ENCODE measurements at regions not wholly inside any gene's neighbourhood (a gene's known extent, or its start where the extent isn't known, plus 50 kb on each side); places are given as distances from the start of the nearest gene placed in this dataset.

DNA sequence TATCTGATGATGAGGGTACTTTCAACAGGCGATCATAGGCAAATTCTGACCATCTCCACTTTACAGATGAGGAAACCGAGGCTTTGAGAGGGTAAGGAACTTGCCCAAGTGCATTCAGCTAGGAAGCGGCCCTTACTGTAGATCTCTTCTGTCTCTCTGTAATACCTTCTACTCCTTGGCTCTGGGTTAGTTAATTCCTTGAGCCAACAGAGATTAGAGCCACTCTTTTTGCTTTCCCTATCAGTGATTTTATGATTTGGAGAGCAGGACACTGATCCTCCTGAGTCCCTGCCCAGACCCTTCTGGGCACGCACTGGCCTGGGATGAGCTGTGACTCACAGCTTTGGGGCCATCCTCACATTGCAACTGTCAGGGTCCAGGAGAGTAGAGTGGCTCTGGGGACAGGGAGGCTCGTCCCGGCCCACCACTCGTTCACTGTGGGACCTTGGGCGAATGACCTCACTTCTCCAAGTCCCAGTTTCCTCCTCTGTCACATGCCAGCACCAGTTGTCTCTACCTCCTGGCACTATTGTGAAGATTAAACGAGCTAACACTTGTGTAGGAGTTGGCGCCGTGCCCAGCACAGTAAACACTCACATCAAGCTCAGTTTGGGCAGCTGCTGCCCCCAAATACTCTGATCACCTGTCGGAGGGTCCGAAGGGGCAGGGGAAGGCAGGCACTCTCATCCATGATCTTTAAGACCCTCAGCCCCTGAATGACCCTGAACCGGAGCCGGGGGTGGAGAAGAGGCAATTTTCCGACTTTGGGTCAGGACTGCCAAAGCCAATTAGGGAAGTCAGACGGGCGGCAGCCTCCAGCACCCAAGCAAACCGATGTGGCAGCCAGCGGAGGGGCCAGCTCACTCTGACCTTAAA, 235.0 kb downstream of the MIAT start:
- no peak for DNase-seq (ENCODE audit: low read depth in 2 of 2)

DNA sequence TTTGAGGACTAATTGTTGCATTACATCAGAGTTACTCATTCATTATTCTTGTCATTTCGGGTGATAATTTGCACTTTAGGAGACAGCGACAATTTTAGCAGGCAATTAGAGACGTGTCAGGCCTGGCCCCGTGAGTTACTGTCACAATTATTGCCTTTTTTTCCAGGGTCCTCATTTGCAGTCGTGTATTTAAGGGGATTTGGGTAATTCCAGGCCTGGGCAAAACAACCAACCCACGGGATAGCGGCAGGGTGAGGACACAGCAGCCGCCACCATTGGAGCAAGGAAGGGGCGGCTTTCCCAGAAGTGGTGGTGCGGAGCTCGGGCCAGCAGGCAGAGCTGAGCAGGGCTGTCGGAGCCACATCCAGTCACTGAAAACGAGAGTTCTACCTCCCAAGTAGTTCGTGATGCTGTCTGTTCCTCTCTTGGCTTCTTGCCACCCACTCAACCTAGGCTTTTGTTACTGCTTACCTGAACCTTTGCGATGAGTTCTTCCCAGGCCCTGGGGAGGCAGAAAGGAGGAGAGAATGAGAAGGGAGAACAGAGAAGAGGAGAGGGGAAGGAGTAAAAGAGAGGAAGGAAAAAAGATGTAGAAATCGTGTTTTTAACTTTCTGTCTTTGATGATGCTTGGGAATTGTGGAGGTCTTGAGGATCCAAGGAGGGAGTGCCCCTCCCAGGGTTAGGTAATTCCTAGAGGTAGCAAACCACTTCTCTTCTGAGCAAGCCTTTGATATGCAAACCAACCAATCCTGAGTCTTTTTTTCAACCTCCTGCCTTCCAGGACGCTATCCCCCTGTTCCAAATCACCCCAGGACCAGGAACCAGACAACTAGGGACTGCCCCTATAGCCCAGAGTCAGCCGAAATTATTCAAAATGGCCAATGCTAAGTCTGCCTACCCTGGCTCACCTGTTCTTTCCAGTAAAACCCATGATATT, 236.1 kb downstream of the MIAT start:
- no peak for DNase-seq (ENCODE audit: low read depth in 2 of 2)

DNA sequence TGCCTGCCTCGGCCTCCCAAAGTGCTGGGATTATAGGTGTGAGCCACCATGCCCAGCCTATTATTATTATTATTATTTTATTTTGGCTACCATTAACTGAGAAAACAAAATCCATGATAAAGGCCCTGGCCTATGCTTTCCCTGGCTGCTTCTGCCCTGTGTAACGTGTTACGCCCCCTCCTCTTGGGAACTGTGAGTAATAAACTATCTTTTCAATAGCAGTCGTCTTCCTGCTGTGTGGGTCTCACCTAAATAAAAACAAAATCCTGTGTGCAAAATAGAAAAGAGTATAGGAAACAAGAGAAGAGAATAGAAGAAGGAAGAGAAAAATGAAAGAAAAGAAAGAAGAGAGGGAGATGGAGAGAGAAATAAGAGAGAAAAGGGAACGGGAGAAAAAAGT, 237.0 kb downstream of the MIAT start:
- DNase-seq (ENCODE audit: low read depth in 2 of 2): no peak

DNA sequence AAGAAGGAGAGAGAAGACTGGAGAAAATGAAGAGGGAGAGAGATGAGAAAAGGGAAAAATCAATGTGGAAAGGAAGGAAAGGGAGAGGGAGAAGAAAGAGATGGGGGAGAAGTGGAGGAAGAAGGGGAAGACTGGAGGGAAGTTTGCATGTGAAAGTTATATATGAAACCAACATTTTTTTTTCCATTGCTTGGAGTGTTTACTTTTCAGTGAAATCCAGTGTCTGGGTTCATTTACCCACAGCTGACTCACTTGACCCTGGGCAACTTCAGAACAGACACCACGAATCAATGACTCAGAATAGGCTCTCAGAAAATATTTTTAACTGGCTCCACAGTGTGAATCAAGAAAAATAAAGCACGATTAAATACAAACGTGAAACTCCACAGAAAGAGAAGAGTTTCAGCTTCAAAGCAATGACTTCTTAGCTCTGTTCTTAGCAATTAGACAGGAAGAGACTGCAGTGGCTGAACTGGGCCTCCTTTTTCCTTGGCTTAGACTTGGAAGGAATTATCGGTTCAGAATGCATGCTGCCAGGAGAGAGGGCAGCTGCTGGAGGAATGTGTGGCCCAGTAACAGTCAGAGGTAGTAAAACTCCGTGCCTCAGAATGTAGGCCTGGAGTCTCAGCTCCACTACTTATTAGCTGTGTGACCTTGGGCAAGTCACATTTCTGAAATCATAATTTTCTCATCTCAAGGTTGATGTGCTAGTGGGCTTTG, 237.5 kb downstream of the MIAT start:
- DNase-seq (ENCODE audit: low read depth in 2 of 2): no peak

DNA sequence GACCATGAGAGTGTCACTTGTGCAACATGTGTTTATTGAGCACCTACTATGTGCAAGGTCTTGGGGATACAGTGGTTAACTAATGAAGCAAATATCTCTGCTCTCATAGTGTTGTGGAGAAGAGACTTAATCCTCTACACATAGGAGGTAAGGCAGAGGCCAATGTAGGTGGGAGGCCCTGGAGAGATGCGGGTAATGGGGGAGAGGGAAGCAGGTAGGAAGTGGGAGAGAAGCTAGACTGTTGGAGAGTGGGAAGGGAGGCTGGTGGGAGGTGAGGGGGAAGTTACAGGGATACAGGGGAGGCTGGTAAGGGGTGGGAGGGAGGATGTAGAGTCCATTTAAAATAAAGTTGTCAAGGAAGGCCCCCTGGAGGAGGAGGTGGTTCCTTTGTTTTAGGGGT, 240.0 kb downstream of the MIAT start:
- DNase-seq (ENCODE audit: low read depth in 2 of 2): no peak

DNA sequence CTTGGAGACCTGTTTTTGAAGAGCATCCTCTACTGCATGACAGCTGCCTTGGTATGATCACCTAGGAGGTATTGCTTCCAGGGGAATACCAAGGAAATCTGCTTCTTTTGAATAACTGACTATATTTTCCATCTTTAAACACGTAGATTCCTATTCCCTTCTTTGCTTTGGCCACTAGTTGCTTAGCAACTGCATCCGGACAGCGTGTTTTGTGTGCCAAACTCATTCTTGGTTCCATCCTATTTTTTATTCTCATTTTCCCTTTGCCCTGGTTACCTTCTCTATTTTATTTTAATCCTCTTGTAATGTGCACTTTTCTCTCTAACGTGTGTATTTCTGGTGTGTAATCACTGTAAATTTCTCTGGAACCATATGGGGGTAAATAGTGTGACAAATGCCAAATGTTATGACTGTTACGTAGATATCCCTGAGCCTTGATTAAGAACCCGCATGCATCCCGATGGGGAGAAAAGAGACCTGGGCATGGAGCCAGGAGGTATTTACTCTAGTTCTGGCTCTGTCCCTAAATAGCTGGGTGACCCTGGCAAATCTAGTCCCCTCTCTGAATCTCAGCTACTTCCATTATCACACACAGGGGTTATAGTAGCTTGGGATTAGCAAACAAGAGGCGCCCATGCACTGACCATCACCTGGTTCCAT, 241.7 kb downstream of the MIAT start:
- DNase-seq (ENCODE audit: low read depth in 2 of 2): no peak

DNA sequence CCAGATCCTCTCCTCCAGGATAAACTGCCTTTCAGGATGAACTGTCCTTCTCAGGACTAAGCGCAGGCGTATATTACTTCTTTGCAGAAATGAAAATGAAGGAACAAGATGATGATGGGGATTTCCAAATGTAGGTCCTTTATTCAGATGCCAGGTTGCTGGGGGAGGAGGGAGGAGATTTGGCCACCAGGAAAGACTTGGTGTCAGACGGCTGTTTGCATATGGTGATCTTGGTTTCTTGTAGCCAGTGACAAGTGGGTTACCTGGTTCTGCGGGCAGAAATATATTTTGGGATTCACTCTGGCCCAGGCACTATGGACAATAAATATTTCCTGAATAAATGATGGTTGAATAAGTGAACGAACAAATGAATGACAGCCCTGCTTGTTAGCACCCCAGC, 243.4 kb downstream of the MIAT start:
- no peak for DNase-seq (ENCODE audit: low read depth in 2 of 2)

DNA sequence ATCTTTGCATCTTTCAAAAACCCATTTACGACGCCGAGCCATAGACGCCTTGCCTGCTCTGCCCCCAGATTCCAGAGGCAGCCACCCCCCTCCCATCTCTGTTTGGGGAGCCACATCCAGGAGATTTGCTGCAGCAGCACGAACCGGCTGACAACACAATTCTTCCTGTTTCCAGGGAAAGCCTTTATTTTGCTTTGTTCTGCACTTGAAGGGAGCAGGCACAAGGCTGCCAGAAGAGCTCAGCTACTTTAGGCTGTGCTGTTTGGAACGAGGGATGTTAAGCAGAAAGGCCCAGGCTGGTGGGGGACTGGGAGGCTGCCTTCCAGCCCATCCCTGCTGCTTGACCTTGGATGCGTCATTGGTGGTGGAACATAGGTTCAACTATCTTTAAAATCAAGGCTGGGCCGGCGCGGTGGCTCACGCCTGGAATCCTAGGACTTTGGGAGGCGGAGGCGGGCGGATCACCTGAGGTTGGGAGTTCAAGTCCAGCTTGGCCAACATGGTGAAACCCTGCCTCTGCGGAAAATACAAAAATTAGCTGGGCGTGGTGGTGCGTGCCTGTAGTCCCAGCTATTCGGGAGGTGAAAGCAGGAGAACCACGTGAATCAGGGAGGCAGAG, 243.9 kb downstream of the MIAT start:
- DNase-seq (ENCODE audit: low read depth in 2 of 2): no peak

DNA sequence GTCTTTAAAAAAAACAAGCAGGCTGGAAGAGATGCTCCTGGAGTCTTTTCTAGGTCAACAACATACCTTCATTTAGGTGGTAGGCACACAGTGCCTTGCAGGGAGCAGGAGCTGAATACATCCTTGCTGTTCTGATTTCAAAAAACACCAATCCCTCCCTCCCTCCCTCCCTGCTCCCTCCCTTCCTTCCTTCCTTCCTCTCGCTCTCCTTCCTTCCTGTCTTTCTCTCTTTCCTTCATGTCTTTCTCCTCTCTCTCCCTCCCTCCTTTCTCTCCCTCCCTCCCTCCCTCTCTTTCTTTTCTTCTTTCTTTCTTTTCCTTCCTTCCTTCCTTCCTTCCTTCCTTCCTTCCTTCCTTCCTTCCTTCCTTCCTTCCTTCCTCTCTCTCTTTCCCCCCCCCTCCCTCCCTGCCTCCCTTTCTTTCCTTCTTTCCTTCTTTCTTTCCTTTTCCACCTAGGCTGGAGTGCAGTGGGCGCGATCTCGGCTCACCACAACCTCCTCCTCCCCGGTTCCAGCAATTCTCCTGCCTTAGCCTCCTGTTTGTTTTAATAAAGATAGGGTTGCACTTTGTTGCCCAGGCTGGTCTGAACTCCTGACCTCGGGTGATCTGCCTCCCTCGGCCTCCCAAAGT, 245.1 kb downstream of the MIAT start:
- DNase-seq (ENCODE audit: low read depth in 2 of 2): no peak

DNA sequence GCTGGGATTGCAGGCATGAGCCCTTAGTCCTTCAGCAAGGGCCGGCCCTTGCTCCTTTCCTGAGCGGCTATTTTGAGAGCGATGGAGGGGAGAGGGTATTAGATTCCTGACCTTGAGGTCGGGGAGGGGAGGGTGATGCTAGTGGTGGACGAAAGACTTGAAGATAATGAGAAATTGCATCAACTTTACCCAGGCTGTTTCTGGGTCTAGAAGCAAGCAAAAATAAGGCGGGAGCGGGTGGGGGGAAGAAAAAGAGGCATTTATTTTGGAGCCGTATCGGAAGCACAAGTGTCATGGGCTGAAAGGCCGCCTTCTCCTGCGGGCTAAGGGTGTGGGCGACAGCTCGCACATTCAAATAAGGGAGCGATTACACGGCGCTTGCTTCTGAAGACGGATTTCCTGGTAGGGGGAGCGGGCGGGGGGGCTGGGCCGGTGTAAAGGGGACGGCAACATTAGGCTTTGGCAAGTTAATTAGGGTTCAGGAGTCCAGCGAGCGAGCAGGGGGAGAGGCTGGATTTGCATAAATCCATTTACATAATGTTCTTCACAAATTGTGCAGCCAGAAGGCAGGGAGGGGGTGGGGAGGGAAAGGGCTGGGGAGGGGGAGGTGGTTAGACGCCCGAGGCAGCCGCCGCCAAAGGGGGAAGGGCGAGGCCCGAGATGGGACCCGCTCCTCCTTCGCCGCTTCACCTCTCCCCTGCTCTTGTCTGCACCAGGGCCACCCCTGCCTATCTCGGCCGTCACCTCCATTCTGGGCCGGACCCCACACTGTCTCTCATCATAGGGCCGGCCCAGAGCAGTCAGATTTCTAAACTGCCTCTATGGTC, 245.9 kb downstream of the MIAT start:
- no peak for DNase-seq (ENCODE audit: low read depth in 2 of 2)

DNA sequence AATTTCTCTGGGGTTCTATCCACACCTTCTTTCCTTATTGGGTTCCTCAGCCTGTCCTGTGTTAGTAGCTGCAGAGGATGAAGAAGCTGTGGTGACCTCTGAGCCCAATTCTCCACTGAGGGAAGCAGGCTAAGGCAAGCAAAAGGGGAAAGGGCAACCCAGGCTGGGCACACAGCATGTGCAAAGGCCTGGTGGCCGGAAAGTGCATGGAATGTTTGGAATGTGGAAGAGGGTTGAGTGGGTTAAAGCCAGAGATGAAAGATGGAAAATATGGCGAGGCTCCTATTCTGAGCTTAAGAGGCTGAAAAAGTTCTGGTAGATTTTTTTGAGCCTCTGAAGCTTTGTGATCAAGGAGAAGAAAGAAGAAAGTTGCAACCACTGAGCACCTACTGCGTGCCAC, 247.1 kb downstream of the MIAT start:
- DNase-seq (ENCODE audit: low read depth in 2 of 2): no peak

DNA sequence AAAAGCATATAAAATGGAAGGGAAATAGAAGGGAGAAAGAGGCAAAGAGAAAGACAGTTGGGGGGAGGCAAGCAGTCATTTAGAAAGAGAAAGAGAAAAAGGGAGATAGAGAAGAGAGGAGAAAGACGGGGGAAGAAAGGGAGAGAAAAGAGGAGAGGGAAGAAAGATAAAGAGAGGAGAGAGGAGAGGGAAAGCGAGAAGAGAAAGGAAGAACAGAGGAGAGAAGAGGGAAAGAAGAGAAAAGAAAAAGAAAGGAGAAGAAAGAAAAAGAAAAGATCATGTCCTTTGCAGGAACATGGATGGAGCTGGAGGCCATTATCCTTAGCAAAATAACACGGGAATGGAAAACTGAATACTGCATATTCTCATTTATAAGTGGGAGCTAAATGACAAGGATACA, 247.7 kb downstream of the MIAT start:
- DNase-seq (ENCODE audit: low read depth in 2 of 2): no peak

DNA sequence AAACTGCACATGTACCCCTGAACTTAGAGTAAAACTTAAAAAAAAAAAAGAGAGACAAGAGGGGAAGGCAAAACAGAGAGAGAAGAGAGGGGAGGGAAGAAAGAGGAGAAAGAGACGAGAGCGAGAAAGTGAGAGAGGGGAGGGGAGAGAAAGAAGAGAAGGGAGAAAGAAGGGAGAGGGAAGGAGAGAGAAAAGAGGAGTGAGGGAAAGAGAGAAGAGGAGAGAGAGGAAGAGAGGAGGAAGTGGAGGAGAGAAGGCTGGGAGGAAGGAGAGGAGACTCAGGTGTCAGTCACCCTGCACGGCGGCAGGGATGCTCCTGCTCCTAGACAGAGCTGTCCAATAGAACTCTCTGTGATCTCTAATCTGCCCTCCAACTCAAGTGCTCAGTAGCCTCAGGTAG, 248.3 kb downstream of the MIAT start:
- no peak for DNase-seq (ENCODE audit: low read depth in 2 of 2)

DNA sequence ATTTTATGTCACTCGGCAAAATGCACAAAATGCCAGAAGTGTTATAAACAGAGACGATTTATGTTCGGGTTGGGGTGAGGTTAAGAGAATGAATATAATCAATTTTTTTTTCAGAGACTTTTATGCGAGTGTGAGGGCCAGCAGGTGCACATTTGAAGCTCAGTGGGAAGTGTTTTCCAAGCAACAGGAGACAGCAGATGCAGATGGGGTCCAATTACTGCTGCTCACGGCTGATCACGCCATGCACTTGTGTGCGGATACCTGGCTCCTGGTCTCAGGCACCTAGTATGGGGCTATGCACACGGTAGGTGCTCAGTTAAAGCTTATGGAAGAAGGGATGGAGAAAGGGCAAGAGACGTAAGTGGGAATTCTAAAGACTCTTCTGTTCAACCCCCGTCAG, 249.1 kb downstream of the MIAT start:
- no peak for DNase-seq (ENCODE audit: low read depth in 2 of 2)

DNA sequence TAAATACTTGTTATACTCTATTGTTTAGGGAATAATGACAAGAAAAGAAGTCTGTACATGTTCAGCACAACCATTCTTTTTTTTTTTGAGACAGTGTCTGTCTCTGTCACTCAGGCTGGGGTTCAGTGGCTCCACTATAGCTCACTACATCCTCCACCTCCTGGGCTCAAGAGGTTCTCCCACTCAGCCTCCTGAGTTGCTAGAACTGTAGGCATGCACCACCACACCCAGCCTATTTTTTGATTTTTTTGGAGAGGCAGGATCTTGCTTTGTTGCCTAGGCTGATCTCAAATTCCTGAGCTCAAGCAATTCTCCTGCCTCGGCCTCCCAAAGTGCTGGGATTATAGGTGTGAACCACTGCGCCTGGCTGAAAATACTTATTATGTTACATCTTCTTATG, 250.0 kb downstream of the MIAT start:
- DNase-seq (ENCODE audit: low read depth in 2 of 2): no peak

DNA sequence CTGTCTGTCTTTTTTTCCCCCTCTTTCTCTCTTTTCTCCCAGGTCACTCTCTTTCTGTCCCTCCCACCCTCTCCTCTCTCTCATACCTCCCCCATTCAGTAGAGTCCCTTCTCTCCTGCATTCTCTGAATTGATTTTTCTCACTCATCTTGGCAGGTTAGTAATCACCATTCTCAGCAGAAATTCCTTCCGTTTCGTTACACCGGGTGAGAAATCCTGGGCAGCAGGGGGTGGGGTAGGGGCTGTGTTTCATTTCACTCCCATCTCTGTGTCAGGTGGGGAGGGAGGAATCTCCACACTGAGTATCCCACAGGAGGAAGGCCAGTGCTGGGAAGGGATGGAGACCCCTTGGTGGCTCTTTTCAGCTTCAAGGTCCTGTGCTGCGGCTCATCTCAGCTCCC, 253.5 kb downstream of the MIAT start:
- DNase-seq (ENCODE audit: low read depth in 2 of 2): no peak

DNA sequence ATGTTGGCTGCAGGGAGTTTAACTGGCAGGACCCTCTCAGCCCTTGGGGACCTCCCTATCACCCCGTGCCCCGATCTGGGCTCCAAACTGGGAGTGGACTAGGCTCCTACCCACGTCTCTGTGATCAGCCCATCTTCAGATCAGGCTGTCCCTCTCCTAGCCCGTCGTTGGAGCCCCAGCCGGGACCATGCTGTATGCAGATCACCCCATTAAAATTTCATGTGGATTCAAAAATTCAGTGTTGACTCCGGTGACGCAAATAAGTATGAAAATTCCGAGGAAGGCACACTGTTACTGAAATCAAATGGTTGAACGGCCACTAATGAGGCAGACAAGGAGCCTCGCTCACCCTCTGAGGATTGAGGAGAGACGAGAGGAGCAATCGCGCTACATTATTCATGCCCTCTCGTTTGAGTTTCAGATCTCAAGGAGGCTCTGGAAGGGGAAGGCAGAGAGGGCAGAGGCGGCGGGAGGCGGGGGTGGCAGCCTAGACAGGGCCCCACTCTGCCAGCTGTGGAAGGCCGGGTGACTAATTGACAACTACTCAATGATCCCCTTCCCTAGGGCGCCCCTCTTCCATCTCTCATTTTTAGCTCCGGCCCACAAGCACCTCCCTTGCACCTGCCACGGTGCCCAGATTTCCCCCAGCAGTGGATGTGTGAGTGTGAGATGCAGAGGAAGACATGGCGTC, 255.4 kb downstream of the MIAT start:
- no peak for DNase-seq (ENCODE audit: low read depth in 2 of 2)

DNA sequence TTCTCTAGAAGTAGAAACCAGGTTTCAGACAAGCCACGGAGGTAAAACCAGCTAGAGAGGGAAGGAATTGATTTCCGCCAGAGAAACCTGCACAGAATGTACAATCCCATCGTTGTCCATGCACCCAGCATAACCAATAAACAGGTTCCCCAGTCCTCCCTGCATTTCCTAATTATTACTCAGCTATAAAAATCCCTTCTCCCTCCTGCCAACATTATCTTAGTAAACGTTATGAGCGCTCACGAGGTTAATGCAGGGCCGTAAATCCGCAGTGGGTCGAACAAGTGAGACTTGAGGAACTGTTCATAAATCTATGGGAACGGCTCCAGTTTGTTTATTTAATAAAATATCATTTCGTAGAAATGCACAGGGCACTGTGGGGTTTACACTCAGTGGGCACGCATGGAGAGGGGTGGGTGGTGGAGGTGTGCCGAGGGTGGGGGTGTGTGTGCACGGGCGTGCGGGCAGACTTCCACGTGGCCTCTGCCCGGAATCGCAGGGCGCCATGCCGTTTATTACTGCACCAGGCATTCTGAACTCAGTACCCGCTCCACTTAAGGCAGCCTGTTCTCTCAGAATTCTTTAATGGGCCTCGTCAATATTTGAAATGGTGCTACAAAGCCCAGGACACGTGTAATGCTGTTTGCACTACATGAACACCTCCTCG, 257.3 kb downstream of the MIAT start:
- DNase-seq (ENCODE audit: low read depth in 2 of 2): no peak

DNA sequence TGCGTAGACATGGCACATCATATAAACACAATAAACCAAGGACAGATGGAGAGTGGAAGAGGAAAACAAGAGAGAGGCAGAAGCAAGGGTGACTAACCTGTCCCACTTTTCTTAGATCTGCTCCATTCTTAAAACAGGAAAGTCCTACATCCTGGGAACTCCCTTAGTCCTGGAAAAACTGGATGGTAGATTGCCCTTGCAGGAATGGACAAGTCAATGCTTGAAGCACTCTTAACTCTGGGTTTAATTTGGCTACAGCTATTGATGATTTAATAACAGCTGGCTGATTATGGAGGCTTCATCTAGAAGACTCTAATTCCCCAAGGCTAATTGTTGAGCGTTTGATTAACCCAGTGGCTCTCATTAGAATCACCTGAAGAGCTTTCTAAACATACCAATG, 258.8 kb downstream of the MIAT start:
- no peak for DNase-seq (ENCODE audit: low read depth in 2 of 2)
